Gastroesophageal sphincter (tissue), 2 donors: ENCODE measurements at regions not wholly inside any gene's neighbourhood (a gene's known extent, or its start where the extent isn't known, plus 50 kb on each side); places are given as distances from the start of the nearest gene placed in this dataset.

ENCODE experiments used
- EP300 ChIP-seq: sonication (generic); formaldehyde crosslinking; IDR thresholded peaks from one replicate; pipeline ENCODE4 v1.6.1; 2017; ENCODE audit warnings: antibody characterized with exemption, mild to moderate bottlenecking
- POLR2AphosphoS5 ChIP-seq: sonication (generic); formaldehyde crosslinking; IDR thresholded peaks from one replicate; pipeline ENCODE4 v1.6.1; 2017; ENCODE audit warnings: antibody characterized with exemption

- TF ChIP-seq EP300, result no peak
- TF ChIP-seq POLR2AphosphoS5, result no peak
Observed at GRCh38 chr6:22965889-22966288, 396.5 kb downstream of the HDGFL1 start.
